Fibroblast of the aortic adventitia (primary cell): ENCODE measurements at regions not wholly inside any gene's neighbourhood (a gene's known extent, or its start where the extent isn't known, plus 50 kb on each side); places are given as distances from the start of the nearest gene placed in this dataset.

Source experiments
- DNase-seq: peaks from one replicate; pipeline ENCODE4 v3.0.0-alpha.2; 2010; ENCODE audit warnings: low read depth
- H3K4me3 ChIP-seq: 2 replicates; pipeline ENCODE4 v1.5.1; 2011; ENCODE audit warnings: low read depth, mild to moderate bottlenecking, control low read depth, low read length, moderate library complexity
- TF ChIP-seq, protein P1 (sequence below): IDR thresholded peaks from 2 replicates; pipeline ENCODE4 v1.5.1; 2011; ENCODE audit warnings: mild to moderate bottlenecking, low read length, control low read depth, inconsistent platforms; ENCODE audit not compliant: insufficient read depth

DNA sequence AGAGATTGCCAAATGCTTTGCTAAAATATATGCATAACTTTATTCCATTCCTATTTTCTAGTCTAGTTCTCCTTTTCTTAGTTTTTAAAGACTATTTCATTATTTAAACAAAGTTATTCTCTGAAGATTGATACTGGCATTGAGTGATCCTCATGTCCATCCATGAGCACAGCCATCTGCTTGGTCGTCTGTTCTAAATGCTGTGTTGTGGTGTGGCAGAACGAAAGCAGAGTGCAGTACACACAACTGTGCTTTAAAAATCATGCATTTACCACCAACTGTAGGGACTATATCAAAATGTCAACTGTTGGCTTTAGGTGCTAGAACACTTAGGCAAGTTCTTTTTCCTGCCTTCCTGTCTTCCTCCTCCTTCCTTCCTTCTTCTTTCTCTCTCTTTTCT, 226.6 kb downstream of the ACKR3 start:
- TF ChIP-seq, protein P1, sequence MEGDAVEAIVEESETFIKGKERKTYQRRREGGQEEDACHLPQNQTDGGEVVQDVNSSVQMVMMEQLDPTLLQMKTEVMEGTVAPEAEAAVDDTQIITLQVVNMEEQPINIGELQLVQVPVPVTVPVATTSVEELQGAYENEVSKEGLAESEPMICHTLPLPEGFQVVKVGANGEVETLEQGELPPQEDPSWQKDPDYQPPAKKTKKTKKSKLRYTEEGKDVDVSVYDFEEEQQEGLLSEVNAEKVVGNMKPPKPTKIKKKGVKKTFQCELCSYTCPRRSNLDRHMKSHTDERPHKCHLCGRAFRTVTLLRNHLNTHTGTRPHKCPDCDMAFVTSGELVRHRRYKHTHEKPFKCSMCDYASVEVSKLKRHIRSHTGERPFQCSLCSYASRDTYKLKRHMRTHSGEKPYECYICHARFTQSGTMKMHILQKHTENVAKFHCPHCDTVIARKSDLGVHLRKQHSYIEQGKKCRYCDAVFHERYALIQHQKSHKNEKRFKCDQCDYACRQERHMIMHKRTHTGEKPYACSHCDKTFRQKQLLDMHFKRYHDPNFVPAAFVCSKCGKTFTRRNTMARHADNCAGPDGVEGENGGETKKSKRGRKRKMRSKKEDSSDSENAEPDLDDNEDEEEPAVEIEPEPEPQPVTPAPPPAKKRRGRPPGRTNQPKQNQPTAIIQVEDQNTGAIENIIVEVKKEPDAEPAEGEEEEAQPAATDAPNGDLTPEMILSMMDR: no peak
- no peak for DNase-seq
- no peak overlapping the region for H3K4me3 ChIP-seq

DNA sequence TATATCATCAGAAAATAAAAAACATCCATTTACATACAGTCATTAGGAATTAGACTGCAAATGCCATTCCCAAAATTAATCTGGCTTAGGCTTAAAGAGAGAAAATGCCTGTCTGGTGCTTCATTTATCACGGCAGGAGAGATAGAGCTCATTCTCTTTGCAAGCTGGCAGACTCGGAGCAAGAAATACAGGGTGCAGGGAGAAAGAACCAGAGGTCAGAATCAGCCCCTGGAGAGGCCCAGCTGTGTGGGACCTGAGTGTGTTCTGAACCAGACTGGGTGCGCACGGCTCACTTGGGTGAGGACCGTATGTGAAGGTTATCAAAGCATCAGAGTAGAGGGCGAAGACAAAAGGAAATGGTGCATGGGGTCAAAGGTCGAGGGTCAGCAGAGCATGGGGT, 227.8 kb downstream of the ACKR3 start:
- TF ChIP-seq, protein P1: no peak
- H3K4me3 ChIP-seq: no peak overlapping the region
- no peak for DNase-seq

DNA sequence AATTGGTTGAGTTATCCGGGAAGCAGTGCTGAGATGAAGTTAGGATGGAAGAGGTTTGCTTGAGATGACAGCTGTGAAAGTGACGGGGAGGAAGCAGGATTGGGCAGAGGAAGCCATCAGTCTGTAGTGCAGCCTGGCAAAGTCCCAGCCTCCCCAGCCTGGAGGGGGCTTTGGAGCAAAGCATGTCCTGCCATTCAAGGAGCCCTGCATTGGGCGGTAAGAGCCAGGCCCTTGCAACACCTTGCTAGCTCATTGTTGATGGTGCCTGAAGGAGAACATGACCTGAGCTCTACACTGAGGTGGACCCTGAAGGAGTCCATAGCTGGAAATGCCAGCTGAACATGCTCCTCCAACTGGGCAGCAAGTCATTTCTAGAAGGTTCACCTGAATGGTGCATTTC, 228.9 kb downstream of the ACKR3 start:
- TF ChIP-seq, protein P1: no peak
- H3K4me3 ChIP-seq: no peak overlapping the region
- DNase-seq: no peak

DNA sequence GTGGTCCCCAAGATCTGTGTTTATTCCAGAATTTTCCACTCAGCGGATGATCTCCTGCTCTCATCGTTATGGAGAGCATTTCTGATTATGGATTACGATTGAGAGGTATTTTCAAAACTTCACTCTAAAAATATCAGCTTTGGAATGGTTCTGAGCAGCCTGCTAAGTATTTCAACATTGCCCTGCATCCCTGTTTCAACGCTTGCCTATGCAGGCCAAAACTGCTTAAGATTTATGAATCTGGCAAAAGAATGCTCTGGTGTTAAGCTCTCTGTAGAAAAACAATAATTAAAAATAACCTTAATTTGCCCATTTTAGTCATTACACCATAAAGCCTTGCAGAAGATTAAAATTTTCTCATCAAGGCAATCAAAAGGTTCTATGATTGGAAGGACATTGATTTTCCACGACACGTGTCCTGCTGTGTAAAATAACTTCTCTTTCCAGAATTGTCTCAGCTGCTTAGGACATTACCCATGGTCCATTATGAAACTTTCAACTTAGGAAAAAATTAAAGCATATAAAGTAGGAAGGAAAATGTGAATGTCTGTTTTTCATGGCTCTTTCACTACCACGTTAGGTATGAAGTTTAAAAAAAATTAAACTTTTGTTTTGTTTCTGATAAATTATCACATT, 229.9 kb downstream of the ACKR3 start:
- H3K4me3 ChIP-seq: no peak overlapping the region
- TF ChIP-seq, protein P1: no peak
- peak; percentile 44 for DNase-seq

DNA sequence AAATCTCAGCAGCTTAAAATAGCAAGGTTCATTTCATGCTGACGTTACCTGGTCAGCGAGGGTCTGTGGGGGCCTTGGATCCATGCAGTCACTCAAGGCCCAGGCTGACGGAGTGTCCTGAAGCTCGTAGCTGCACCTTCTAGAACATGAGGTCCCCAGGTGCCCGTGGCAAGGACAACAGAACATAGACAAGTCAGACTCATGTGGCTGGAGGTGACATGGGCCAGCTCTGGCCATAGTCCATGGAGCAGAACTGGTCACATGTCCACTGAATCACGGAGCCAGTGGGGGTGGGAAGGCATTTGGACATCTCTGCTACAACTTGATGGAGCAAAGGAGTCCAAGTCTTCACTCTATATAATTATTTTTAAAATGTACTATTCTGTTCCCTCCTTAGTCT, 233.2 kb downstream of the ACKR3 start:
- no peak overlapping the region for H3K4me3 ChIP-seq
- TF ChIP-seq, protein P1: no peak
- no peak for DNase-seq

DNA sequence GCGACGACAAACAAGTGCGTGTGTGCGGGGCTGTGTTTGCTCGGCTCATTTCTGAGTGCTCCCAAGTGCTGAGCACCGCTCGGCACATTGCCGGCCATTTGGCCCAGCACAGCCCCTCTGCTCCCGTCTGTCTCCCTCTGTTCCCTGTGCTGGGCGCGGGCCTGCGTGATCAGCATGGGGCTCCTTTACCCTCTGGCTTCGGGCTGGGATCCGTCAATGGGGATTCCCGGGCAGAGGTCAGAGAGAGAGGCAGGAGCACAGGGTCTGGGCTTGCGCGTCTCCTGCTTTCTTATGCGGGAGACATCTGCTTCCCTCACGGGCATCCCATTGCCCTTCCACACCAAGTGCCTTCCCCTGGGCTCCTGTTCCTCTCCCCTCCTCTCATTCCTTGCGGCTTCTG, 234.0 kb downstream of the ACKR3 start:
- TF ChIP-seq, protein P1: no peak
- no peak for DNase-seq
- H3K4me3 ChIP-seq: no peak overlapping the region
